HG03565 (cell line): ENCODE measurements at regions not wholly inside any gene's neighbourhood (a gene's known extent, or its start where the extent isn't known, plus 50 kb on each side); places are given as distances from the start of the nearest gene placed in this dataset.
"Not testable (repeated sequence)": the region's sequence is repeated elsewhere in the genome, so short reads cannot be mapped to it uniquely, and the experiment has no call there.

Experiments
- ATAC-seq: cut with Tn5 transposase; IDR thresholded peaks from one replicate; pipeline ENCODE4 v1.9.1; 2021; ENCODE audit warnings: mild to moderate bottlenecking, moderate library complexity; ENCODE audit not compliant: unreplicated experiment

- ATAC-seq, result no peak
These were observed 198.1 kb upstream of the NCAM2 start for GRCh38 chr21:20800106-20800505.

DNA sequence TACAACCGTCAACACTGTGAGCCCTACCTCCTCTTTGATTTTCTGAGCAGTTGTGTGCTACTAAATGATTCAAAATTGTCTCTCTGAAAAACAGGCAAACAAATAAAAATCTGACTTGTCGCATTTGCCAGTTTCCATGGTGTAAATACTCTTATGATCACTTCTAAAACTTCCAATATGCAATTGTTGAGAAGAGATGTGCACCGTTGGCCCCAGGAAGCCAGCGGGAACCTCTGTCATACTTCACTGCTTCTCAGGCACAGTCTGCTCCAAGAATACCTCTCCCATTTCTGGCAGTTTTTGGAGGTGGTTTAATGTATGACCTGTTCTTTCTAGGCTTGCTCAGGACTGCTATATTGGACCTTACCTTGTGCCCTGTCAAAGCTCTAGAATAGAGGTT is 196.0 kb upstream of the NCAM2 start:
- ATAC-seq, result no peak

GRCh38 chr21:20802631-20803260 is 195.5 kb upstream of the NCAM2 start:
- no peak for ATAC-seq

GRCh38 chr21:20811702-20812101 is 186.5 kb upstream of the NCAM2 start:
- ATAC-seq, result no peak

DNA sequence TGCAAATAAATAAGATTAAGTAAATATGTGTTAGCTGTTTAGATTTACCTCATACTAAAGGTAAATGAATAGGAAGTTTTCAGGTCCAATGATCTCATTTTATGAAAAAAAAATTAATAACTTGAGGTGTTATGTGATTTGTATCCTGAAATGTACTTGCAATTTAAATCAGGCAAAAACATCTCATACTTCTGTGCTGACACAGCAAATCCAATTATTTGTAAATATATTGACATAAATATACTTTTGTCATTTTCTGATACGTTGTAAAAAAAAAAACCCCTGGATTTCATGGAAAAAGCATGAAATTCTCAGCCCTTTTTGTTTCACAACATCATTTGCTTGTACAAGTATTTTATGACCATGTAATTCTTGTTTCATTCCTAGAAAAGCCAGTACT is 184.1 kb upstream of the NCAM2 start:
- ATAC-seq, result no peak

DNA sequence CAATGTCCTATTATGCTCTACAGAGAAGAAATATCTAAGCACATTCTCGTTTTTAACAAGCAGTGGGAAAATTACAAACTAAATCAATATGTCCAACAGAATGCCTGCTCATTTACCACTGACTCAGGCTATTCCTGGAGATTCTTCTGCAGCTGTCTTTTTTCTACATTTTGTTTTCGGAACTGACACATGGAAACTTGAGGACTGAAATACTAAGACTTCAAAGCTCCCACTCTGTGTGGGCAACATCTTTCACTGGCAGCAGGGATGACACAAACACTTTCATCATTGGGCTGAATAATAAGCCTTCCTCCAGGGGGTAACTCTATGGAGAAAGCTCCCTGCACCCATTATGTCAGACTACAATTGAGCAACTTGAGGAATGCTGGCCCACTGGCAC is 175.5 kb upstream of the NCAM2 start:
- no peak for ATAC-seq

DNA sequence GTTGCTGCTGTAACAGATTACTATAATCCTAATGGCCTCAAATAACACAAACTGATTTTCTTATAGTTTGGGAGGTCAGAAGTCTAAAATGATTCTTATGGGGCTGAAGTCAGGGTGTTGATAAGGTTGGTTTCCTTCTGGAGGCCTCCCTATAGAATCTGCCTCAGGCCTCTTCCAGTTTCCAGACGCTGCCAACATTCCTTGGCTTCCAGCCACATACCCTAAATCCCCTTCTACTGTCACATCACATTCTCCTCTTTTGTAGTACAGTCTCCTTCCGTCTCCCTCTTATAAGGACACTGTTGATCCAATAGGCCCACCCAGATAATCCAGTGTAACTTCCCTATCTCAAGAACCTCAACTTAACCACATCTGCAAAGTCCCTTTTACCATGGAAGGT is 145.3 kb upstream of the NCAM2 start:
- ATAC-seq, result no peak

- ATAC-seq, result no peak
These were observed 141.3 kb upstream of the NCAM2 start for GRCh38 chr21:20856926-20857325.

DNA sequence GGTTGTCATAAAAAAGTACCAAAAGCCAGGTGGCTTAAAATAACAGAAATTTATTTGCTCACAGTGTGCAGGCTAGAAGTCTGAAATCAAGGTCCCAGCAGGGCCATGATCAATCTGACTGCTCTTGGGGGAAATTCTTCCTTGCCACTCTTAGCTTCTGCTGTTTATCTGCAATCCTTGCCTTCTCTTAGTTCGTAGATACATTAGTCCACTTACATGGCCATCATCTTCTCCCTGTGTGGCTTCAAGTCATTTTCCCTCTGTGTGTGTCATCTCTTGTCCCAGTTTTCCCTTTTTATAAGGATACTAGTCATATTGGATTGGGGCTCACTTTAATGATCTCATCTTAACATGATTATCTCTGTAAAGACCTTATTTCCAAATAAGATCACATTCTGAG is 124.0 kb upstream of the NCAM2 start:
- ATAC-seq, result no peak

GRCh38 chr21:20875742-20876141 is 122.5 kb upstream of the NCAM2 start:
- ATAC-seq, result no peak

DNA sequence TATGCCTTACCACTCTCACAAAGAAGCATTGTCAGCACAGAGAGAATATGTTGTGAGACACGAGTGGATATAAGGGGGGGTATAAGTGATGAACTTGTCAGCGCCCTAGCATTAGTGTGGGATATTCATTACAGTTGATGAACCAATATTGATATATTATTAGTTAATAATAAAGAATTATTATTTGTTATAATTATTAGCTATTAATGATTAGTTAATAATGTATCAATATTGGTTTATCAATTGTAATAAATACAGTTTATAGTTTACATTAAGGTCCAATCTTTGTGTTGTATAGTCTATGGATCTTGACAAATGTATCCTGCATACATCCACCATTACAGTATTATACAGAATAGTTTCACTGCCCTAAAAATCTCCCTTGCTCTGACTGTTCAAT is 120.2 kb upstream of the NCAM2 start:
- no peak for ATAC-seq

GRCh38 chr21:20882462-20883407 is 115.5 kb upstream of the NCAM2 start:
- no peak for ATAC-seq

GRCh38 chr21:20883408-20883800 is 114.8 kb upstream of the NCAM2 start:
- ATAC-seq, result no peak

DNA sequence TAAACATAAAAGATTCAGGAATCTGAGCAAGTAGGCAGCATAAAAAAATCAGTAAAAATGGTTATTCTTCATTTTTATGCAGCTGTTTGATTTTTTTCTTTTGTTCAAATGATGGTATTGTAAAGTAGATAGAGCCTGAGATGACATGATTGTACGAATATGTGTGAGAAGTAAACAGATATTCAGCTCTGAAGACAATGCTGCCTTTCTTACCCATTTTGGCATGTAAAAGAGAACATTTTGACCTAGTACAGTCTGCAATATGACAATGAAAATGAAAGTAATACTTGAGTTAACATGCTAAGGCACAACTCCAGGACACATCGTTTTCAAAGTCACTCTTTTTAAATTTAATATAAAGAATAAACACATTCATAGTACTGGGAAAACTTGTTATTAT is 95.7 kb upstream of the NCAM2 start:
- ATAC-seq, result no peak

GRCh38 chr21:20902998-20903397 is 95.2 kb upstream of the NCAM2 start:
- no peak for ATAC-seq

DNA sequence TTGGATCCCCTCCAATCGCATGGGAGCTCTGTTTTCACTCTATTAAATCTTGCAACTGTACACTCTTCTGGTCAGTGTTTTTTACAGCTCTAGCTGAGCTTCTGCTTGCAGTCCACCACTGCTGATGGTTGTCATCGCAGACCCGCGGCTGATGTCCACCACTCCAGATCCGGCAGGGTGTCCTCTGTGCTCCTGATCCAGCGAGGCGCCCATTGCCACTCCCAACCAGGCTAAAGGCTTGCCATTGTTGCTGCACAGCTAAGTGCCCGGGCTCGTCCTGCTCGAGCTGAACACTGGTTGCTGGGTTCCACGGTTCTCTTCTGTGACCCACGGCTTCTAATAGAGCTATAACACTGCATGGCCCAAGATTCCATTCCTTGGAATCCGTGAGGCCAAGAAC is 70.7 kb upstream of the NCAM2 start:
- ATAC-seq, result not testable (repeated sequence)

DNA sequence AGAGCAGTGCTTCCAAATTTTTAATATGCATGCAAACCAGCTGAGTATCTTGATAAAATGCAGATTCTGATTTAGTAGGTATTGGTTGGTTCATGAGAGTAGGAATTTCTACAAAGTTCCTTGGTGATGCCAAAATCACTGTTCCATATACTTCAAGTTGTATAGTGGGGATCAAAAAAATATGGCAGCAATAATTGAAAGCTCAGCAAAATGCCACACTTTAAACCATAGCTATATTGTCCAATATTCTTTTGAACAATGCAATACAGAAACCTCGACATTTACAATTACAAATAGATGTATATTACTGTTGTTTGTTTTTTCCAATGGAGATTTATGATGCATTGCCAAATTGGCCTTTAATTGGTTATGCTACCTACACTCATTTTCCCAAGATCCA is 55.7 kb upstream of the NCAM2 start:
- ATAC-seq, result no peak

DNA sequence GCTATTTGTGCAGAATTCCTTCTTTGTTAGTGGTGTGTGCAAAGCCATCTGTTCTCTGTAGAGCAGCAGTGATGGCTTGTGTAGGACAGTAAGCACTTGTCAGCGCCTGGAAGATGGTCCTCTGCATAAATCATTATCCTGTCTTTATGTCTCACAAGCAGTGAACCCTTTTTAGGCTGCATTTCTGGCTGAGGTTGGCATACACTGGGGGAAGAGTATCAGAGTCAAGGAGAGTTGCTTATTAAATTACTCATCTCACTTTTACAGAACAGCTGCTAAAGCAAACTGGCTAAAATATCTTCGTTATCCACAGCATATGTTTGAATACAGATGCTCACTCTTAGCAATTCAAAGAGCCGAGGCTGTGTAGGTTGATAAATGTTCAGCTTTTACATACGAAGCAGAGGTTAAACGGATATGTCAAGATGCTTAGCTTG is 54.6 kb upstream of the NCAM2 start:
- no peak for ATAC-seq

- ATAC-seq, result no peak
These were observed 54.1 kb upstream of the NCAM2 start for GRCh38 chr21:20944139-20944538.

DNA sequence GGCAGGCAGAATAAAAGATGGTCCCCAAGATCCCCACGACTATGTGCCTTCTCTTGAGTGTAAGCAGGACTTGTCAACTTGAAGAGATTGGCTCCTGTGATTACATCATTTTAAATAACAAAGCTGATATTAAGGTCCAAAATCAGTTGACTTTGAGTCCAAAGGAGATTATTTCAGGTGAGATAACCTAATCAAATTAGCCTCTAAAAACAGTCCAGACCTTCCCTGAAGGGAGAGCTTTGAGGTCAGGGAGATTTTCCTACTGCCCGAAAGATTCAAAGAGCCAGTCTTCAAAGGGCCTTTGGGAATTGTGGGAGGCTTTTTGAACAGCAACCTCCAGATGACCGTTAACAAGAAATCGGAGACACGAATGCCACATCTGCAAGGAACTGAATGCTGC is 51.5 kb upstream of the NCAM2 start:
- no peak for ATAC-seq
